HCT116 (cell line): ENCODE measurements at regions not wholly inside any gene's neighbourhood (a gene's known extent, or its start where the extent isn't known, plus 50 kb on each side); places are given as distances from the start of the nearest gene placed in this dataset.

Experiments used
- ATAC-seq: fragments of 200-7000 bp; cut with Tn5 transposase; 2 replicates; pipeline ENCODE4 v1.9.1; 2020; ENCODE audit warnings: mild to moderate bottlenecking, moderate library complexity
- BruUV-seq: library from RNA; stranded (reverse); fragments of 400-500 nt; replicated peaks from 2 replicates; lab custom pipeline; 2021; lab: Mats Ljungman, UMichigan
- CTCF ChIA-PET: fragments of 300-600 bp; sonication (Branson Sonifier 250); formaldehyde crosslinking; loops from one replicate; lab custom pipeline; 2021; ENCODE audit warnings: antibody characterized with exemption; lab: Charles Lee
- POLR2A ChIA-PET: fragments of 300-600, 350-600 bp; sonication (Branson Sonifier 250); formaldehyde crosslinking; loops from one replicate; lab custom pipeline; 2021; ENCODE audit warnings: antibody characterized with exemption; lab: Charles Lee
- RAD21 ChIA-PET, 2 experiments: fragments of 300-600 bp; sonication (Branson Sonifier 250); formaldehyde crosslinking; loops; one replicate each; lab custom pipeline; 2023; ENCODE audit warnings: low total read pairs in 2 of 2; ENCODE audit not compliant: uncharacterized antibody in 2 of 2, unreplicated experiment in 2 of 2, low non-redundant PET in 1 of 2; lab: Charles Lee
- DNase-seq: peaks from one replicate; pipeline ENCODE4 v3.0.0-alpha.2; 2010; ENCODE audit warnings: low read depth, low spot score
- H2AFZ ChIP-seq: fragments of 200-600 bp; shearing (Covaris generic), sonication (generic); 2 replicates; pipeline ENCODE4 v1.6.1; 2017; ENCODE audit warnings: low read depth, mixed run types, mixed read lengths, antibody characterized with exemption, low read length; ENCODE audit not compliant: poor library complexity, severe bottlenecking
- H3K27ac ChIP-seq: 2 replicates; pipeline ENCODE4 v1.5.1; 2012; ENCODE audit warnings: low read depth, low read length
- H3K27me3 ChIP-seq: fragments of 200-600 bp; sonication (generic); 2 replicates; pipeline ENCODE4 v1.6.1; 2016; ENCODE audit warnings: mixed run types, low read length, mixed read lengths; ENCODE audit not compliant: insufficient read depth
- H3K36me3 ChIP-seq, 2 experiments: fragments of 200-500 bp in 1 of 2; fragments of 200-600 bp in 1 of 2; sonication (Bioruptor generic) in 1 of 2; sonication (generic) in 1 of 2; 2 replicates each; pipeline versions ENCODE4 v1.5.1 to v1.6.1; 2014 to 2016; ENCODE audit warnings: low read length in 2 of 2, inconsistent platforms in 1 of 2, mixed read lengths in 1 of 2, mixed run types in 1 of 2; ENCODE audit not compliant: insufficient read depth in 2 of 2, control insufficient read depth in 1 of 2
- H3K4me1 ChIP-seq, 2 experiments: fragments of 200-600 bp in 1 of 2; sonication (generic) in 1 of 2; 2 replicates each; pipeline versions ENCODE4 v1.5.1 to v1.6.1; 2012 to 2017; ENCODE audit warnings: low read length in 2 of 2, inconsistent platforms in 1 of 2, mild to moderate bottlenecking in 1 of 2, mixed read lengths in 1 of 2, mixed run types in 1 of 2, moderate library complexity in 1 of 2; ENCODE audit not compliant: insufficient read depth in 2 of 2, control insufficient read depth in 1 of 2
- H3K4me2 ChIP-seq: fragments of 200-600 bp; sonication (generic); 2 replicates; pipeline ENCODE4 v1.6.1; 2017; ENCODE audit warnings: mixed run types, low read length, mixed read lengths
- H3K4me3 ChIP-seq, 2 experiments: fragments of 200-600 bp in 1 of 2; sonication (generic) in 1 of 2; replicated peaks in 1 of 2; 2 replicates each; pipeline ENCODE4 v1.5.1; 2011 to 2016; ENCODE audit warnings: low read length in 2 of 2, control low read depth in 1 of 2, low read depth in 1 of 2, mild to moderate bottlenecking in 1 of 2, mixed read lengths in 1 of 2, mixed run types in 1 of 2
- H3K79me2 ChIP-seq: fragments of 200-600 bp; sonication (generic); 2 replicates; pipeline ENCODE4 v1.6.1; 2017; ENCODE audit warnings: mild to moderate bottlenecking, mixed run types, low read length, moderate library complexity, mixed read lengths; ENCODE audit not compliant: insufficient read depth
- H3K9ac ChIP-seq: fragments of 200-600 bp; sonication (generic); 2 replicates; pipeline ENCODE4 v1.6.1; 2016; ENCODE audit warnings: low read length, mixed read lengths
- H3K9me2 ChIP-seq: fragments of 200-600 bp; sonication (generic), shearing (Covaris generic); 2 replicates; pipeline ENCODE4 v1.6.1; 2017; ENCODE audit warnings: mixed run types, mild to moderate bottlenecking, moderate library complexity; ENCODE audit not compliant: insufficient read depth
- H3K9me3 ChIP-seq, 2 experiments: fragments of 200-500 bp in 1 of 2; fragments of 200-600 bp in 1 of 2; sonication (Bioruptor generic) in 1 of 2; sonication (generic) in 1 of 2; 2 replicates each; pipeline ENCODE4 v1.6.1; 2014 to 2017; ENCODE audit warnings: low read length in 2 of 2, mixed read lengths in 2 of 2, inconsistent platforms in 1 of 2, low read depth in 1 of 2, mild to moderate bottlenecking in 1 of 2, mixed run types in 1 of 2, moderate library complexity in 1 of 2; ENCODE audit not compliant: control insufficient read depth in 1 of 2, insufficient read depth in 1 of 2
- H4K20me1 ChIP-seq: fragments of 200-600 bp; sonication (generic), shearing (Covaris generic); 2 replicates; pipeline ENCODE4 v1.6.1; 2017; ENCODE audit warnings: mixed run types, mild to moderate bottlenecking, moderate library complexity; ENCODE audit not compliant: insufficient read depth
- CBX3 ChIP-seq: IDR thresholded peaks from 2 replicates; pipeline ENCODE4 v1.6.1; 2012; ENCODE audit warnings: low read depth
- CEBPB ChIP-seq: IDR thresholded peaks from 2 replicates; pipeline ENCODE4 v1.6.1; 2012; ENCODE audit warnings: low read depth
- ELF1 ChIP-seq: IDR thresholded peaks from 2 replicates; pipeline ENCODE4 v1.6.1; 2012; ENCODE audit warnings: low read depth, borderline replicate concordance
- EZH2 ChIP-seq: fragments of 200-600 bp; sonication (generic); IDR thresholded peaks from 2 replicates; pipeline ENCODE4 v1.6.1; 2017; ENCODE audit warnings: antibody characterized with exemption, mixed run types
- EZH2phosphoT487 ChIP-seq: fragments of 200-600 bp; IDR thresholded peaks from 2 replicates; pipeline ENCODE4 v1.6.1; 2018; ENCODE audit warnings: antibody characterized with exemption, borderline replicate concordance
- FOSL1 ChIP-seq: IDR thresholded peaks from 2 replicates; pipeline ENCODE4 v1.6.1; 2012; ENCODE audit warnings: low read depth
- JUND ChIP-seq: IDR thresholded peaks from 2 replicates; pipeline ENCODE4 v1.6.1; 2012
- POLR2A ChIP-seq: IDR thresholded peaks from 2 replicates; pipeline ENCODE4 v1.7.0; 2011; ENCODE audit warnings: borderline replicate concordance; ENCODE audit not compliant: insufficient read depth, insufficient read length; ENCODE audit errors: extremely low read depth
- POLR2AphosphoS5 ChIP-seq: IDR thresholded peaks from 2 replicates; pipeline ENCODE4 v1.6.1; 2011; ENCODE audit warnings: mild to moderate bottlenecking, low read depth, low read length, moderate library complexity
- RAD21 ChIP-seq: IDR thresholded peaks from 2 replicates; pipeline ENCODE4 v1.6.1; 2012; ENCODE audit warnings: low read depth, mild to moderate bottlenecking
- SIN3A ChIP-seq: IDR thresholded peaks from 2 replicates; pipeline ENCODE4 v1.6.1; 2012; ENCODE audit warnings: low read depth
- SP1 ChIP-seq: IDR thresholded peaks from 2 replicates; pipeline ENCODE4 v1.6.1; 2012; ENCODE audit warnings: low read depth
- YY1 ChIP-seq: IDR thresholded peaks from 2 replicates; pipeline ENCODE4 v1.6.1; 2011; ENCODE audit warnings: low read length, low read depth, moderate library complexity, mild to moderate bottlenecking; ENCODE audit not compliant: insufficient replicate concordance; ENCODE audit errors: extremely low read depth
- ZNF274 ChIP-seq: fragments of 200-500 bp; sonication (Bioruptor generic); IDR thresholded peaks from 2 replicates; pipeline ENCODE4 v1.6.1; 2014; ENCODE audit warnings: mild to moderate bottlenecking, low read depth, low read length, inconsistent platforms
- intact Hi-C: fragments of 100-400 bp; cut with micrococcal nuclease; formaldehyde crosslinking; loops from 2 replicates; pipeline ENCODE4 v1.10.0; 2022
- TF ChIP-seq, protein P1 (sequence below): IDR thresholded peaks from 2 replicates; pipeline ENCODE4 v1.6.1; 2012
- TF ChIP-seq, protein P2 (sequence below): IDR thresholded peaks from 2 replicates; pipeline ENCODE4 v1.6.1; 2011; ENCODE audit warnings: mild to moderate bottlenecking, low read length, moderate library complexity; ENCODE audit not compliant: insufficient replicate concordance; ENCODE audit errors: extremely low read depth
- TF ChIP-seq, protein P3 (sequence below), 3 experiments: fragments of 200-600 bp in 1 of 3; sonication (generic) in 1 of 3; IDR thresholded peaks in 2 of 3; conservative IDR thresholded peaks in 1 of 3; 2 replicates each; pipeline ENCODE4 v1.5.1; 2012 to 2017; ENCODE audit warnings: low read depth in 2 of 3, low read length in 2 of 3, antibody characterized with exemption in 1 of 3, borderline replicate concordance in 1 of 3, control low read depth in 1 of 3, mild to moderate bottlenecking in 1 of 3, mixed read lengths in 1 of 3, mixed run types in 1 of 3, moderate library complexity in 1 of 3; ENCODE audit not compliant: insufficient read depth in 1 of 3
- TF ChIP-seq, protein P4 (sequence below): IDR thresholded peaks from 2 replicates; pipeline ENCODE4 v1.6.1; 2012

- TF ChIP-seq POLR2A: no peak
- TF ChIP-seq, protein P1, sequence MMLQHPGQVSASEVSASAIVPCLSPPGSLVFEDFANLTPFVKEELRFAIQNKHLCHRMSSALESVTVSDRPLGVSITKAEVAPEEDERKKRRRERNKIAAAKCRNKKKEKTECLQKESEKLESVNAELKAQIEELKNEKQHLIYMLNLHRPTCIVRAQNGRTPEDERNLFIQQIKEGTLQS: no peak
- no peak for TF ChIP-seq SIN3A
- TF ChIP-seq EZH2: no peak
- TF ChIP-seq JUND: no peak
Measured at GRCh38 chr7:36086571-36086970, 66.5 kb upstream of the EEPD1 start (continued).

DNA sequence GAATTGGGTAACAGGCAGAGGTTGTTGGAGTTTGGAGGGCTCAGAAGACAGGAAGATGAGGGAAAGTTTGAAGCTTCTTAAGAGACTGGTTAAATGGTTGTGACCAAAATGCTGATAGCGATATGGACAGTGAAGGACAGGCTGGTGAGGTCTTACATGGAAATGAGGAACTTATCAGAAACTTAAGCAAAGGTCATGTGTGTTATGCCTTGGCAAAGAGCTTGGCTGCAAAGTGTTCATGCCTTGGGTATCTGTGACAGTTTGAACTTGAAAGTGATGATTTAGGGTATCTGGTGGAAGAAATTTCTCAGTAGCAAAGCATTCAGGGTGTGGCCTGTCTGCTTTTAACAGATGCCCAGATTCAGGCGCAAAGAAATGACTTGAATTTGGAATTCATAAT, 64.5 kb upstream of the EEPD1 start:
- ChIA-PET RAD21 (no interaction called here), POLR2A (no interaction called here), CTCF (no interaction called here)
- Histone ChIP-seq H3K9me2 (no peaks in the 10 kb centered on the region), H3K79me2 (no peaks in the 10 kb centered on the region), H3K27me3 (no peaks in the 10 kb centered on the region), H3K4me2 (no peak overlapping the region), H2AFZ (no peak overlapping the region), H3K9me3 (no peaks in the 10 kb centered on the region), H3K4me1 (peaks cover 0 to 10% of the 10 kb centered on the region in 2 experiments; a peak in 2 of 4 replicates), H3K27ac (no peak overlapping the region), H3K9ac (no peak overlapping the region), H3K36me3 (no peaks in the 10 kb centered on the region), H3K4me3 (no peak overlapping the region), H4K20me1 (no peaks in the 10 kb centered on the region)
- DNase-seq (no peak), ATAC-seq (no peak)
- intact Hi-C loops: no loop called here
- BruUV-seq: no TSS peak
- TF ChIP-seq JUND (no peak), FOSL1 (no peak), ELF1 (no peak), SIN3A (no peak), CBX3 (no peak), SP1 (no peak), RAD21 (no peak), POLR2AphosphoS5 (no peak), POLR2A (no peak), YY1 (no peak), EZH2 (no peak), CEBPB (no peak), EZH2phosphoT487 (no peak), ZNF274 (no peak)
- TF ChIP-seq, protein P2, sequence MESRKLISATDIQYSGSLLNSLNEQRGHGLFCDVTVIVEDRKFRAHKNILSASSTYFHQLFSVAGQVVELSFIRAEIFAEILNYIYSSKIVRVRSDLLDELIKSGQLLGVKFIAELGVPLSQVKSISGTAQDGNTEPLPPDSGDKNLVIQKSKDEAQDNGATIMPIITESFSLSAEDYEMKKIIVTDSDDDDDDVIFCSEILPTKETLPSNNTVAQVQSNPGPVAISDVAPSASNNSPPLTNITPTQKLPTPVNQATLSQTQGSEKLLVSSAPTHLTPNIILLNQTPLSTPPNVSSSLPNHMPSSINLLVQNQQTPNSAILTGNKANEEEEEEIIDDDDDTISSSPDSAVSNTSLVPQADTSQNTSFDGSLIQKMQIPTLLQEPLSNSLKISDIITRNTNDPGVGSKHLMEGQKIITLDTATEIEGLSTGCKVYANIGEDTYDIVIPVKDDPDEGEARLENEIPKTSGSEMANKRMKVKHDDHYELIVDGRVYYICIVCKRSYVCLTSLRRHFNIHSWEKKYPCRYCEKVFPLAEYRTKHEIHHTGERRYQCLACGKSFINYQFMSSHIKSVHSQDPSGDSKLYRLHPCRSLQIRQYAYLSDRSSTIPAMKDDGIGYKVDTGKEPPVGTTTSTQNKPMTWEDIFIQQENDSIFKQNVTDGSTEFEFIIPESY: no peak
- TF ChIP-seq, protein P1: no peak
- TF ChIP-seq, protein P3, sequence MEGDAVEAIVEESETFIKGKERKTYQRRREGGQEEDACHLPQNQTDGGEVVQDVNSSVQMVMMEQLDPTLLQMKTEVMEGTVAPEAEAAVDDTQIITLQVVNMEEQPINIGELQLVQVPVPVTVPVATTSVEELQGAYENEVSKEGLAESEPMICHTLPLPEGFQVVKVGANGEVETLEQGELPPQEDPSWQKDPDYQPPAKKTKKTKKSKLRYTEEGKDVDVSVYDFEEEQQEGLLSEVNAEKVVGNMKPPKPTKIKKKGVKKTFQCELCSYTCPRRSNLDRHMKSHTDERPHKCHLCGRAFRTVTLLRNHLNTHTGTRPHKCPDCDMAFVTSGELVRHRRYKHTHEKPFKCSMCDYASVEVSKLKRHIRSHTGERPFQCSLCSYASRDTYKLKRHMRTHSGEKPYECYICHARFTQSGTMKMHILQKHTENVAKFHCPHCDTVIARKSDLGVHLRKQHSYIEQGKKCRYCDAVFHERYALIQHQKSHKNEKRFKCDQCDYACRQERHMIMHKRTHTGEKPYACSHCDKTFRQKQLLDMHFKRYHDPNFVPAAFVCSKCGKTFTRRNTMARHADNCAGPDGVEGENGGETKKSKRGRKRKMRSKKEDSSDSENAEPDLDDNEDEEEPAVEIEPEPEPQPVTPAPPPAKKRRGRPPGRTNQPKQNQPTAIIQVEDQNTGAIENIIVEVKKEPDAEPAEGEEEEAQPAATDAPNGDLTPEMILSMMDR (IDR thresholded peaks at IDR 0.05 in 2 of 3, conservative IDR thresholded peaks at IDR 0.05 in 1 of 3; ENCODE audit: borderline replicate concordance in 1 of 3, insufficient read depth in 1 of 3, low read depth in 2 of 3, low read length in 2 of 3): no peak
- TF ChIP-seq, protein P4, sequence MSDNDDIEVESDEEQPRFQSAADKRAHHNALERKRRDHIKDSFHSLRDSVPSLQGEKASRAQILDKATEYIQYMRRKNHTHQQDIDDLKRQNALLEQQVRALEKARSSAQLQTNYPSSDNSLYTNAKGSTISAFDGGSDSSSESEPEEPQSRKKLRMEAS: no peak
